Keratinocyte (primary cell): ENCODE measurements at regions not wholly inside any gene's neighbourhood (a gene's known extent, or its start where the extent isn't known, plus 50 kb on each side); places are given as distances from the start of the nearest gene placed in this dataset.

Source experiments
- EZH2 ChIP-seq: IDR thresholded peaks from one replicate; pipeline ENCODE4 v1.6.1; 2012; ENCODE audit warnings: inconsistent platforms, mild to moderate bottlenecking, low read length, moderate library complexity
- TF ChIP-seq, protein P1 (sequence below), 3 experiments: IDR thresholded peaks in 1 of 3; conservative IDR thresholded peaks in 1 of 3; optimal IDR thresholded peaks in 1 of 3; 2 replicates in 2 of 3; 3 replicates in 1 of 3; pipeline versions ENCODE3 to v1.5.1; 2011; ENCODE audit warnings: low read length in 3 of 3, mild to moderate bottlenecking in 3 of 3, moderate library complexity in 2 of 3, control low read depth in 1 of 3, inconsistent platforms in 1 of 3; ENCODE audit not compliant: insufficient read depth in 2 of 3; ENCODE audit errors: extremely low read depth in 1 of 3

DNA sequence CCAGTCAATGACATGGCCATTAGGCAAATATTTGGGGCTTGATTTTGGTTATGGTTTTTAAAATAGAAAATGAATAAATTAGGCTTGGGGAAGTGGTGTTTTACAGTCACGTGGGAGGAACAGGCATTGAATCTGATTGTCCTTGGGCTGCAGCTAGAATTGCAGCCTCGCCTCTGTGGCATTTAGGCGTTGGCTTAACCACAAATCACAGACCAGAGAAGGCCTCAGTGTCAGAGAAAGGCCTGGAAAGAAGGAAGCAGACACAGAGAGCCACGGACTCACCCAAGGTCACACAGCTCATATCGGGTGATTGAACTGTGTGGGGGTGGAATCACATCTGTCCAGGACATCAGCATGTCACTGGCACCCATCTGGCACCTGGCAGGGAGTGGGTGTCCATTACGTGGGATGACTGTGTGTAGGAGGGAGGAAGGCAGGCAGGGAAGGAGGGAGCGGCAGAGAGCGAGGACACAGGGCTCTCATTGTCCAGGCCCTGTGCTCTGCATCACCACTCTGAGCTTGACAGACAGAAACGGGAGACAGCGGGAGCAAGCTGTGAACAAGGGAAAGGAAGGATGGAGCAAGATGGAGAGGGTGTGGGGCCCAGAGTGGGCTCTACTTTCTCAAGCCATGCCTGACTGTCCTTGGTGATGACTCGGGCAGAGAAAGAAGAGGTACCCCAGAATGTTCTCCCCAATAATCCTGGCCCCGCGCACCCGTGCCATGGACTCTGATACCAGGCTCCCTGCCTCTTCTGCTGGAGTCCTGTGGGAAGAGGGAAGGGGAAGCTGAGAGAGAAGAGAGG lies 186.4 kb downstream of the FAM43A start:
- TF ChIP-seq, protein P1, sequence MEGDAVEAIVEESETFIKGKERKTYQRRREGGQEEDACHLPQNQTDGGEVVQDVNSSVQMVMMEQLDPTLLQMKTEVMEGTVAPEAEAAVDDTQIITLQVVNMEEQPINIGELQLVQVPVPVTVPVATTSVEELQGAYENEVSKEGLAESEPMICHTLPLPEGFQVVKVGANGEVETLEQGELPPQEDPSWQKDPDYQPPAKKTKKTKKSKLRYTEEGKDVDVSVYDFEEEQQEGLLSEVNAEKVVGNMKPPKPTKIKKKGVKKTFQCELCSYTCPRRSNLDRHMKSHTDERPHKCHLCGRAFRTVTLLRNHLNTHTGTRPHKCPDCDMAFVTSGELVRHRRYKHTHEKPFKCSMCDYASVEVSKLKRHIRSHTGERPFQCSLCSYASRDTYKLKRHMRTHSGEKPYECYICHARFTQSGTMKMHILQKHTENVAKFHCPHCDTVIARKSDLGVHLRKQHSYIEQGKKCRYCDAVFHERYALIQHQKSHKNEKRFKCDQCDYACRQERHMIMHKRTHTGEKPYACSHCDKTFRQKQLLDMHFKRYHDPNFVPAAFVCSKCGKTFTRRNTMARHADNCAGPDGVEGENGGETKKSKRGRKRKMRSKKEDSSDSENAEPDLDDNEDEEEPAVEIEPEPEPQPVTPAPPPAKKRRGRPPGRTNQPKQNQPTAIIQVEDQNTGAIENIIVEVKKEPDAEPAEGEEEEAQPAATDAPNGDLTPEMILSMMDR (optimal IDR thresholded peaks at IDR 0.05 in 1 of 3, IDR thresholded peaks at IDR 0.05 in 1 of 3, conservative IDR thresholded peaks at IDR 0.05 in 1 of 3; ENCODE audit: extremely low read depth in 1 of 3, insufficient read depth in 2 of 3, low read length in 3 of 3), result no peak
- no peak for TF ChIP-seq EZH2
